ENCODE measurements at regions not wholly inside any gene's neighbourhood (a gene's known extent, or its start where the extent isn't known, plus 50 kb on each side); places are given as distances from the start of the nearest gene placed in this dataset.
A peak's percentile ranks its signal among the peaks of the same experiment; 100 is the strongest.

DNA sequence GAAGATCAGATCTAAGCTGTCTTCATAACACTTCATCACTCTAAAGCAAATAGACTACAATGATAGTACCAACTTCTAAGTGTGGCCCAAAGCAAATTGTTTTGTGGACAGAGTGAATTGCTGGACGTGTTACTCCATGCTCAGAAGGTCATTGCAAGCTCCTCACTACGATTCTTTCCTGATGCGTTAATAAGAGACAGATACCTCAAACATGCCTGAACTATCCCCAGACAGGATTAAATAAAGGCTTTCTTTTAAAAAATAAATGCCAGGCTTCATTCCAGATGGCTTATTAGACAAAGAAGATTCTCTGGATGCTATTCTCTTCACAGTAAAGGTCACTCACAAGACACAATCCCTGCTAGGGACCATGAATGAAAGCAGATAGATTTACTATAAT is 621.2 kb downstream of the DCDC2C start:
- in situ Hi-C loops (cut with MboI; ENCODE audit: low sequenced_read_pairs): no loop called here

GRCh38 chr2:4336864-4337263 is 633.5 kb downstream of the DCDC2C start:
- no peaks in the 10 kb centered on the region for H3K9me3 ChIP-seq
- no peak for DNase-seq (ENCODE audit: low spot score in 2 of 2)
- H3K36me3 ChIP-seq (replicated peaks): no peaks in the 10 kb centered on the region
- no peak overlapping the region for H3K4me3 ChIP-seq
- no peaks in the 10 kb centered on the region for H3K27me3 ChIP-seq (ENCODE audit: low read depth)
- H3K4me1 ChIP-seq: no peaks in the 10 kb centered on the region
- in situ Hi-C loops (cut with MboI; ENCODE audit: low sequenced_read_pairs): no loop called here

More for the DNA sequence above, 621.2 kb downstream of the DCDC2C start:
- Histone ChIP-seq H3K9me3 (no peaks in the 10 kb centered on the region), H3K4me3 (no peak overlapping the region), H3K27me3 (ENCODE audit: low read depth) (no peaks in the 10 kb centered on the region), H3K4me1 (no peaks in the 10 kb centered on the region), H3K36me3 (replicated peaks) (no peaks in the 10 kb centered on the region)
- no peak for DNase-seq (ENCODE audit: low spot score in 2 of 2)

- no peak for DNase-seq (ENCODE audit: low spot score in 2 of 2)
- Histone ChIP-seq H3K4me3 (no peak overlapping the region), H3K36me3 (replicated peaks) (no peaks in the 10 kb centered on the region), H3K27me3 (ENCODE audit: low read depth) (no peaks in the 10 kb centered on the region), H3K4me1 (no peaks in the 10 kb centered on the region), H3K9me3 (no peaks in the 10 kb centered on the region)
- in situ Hi-C loops (cut with MboI; ENCODE audit: low sequenced_read_pairs): no loop called here
These were observed 635.0 kb downstream of the DCDC2C start for GRCh38 chr2:4338345-4338744.

DNA sequence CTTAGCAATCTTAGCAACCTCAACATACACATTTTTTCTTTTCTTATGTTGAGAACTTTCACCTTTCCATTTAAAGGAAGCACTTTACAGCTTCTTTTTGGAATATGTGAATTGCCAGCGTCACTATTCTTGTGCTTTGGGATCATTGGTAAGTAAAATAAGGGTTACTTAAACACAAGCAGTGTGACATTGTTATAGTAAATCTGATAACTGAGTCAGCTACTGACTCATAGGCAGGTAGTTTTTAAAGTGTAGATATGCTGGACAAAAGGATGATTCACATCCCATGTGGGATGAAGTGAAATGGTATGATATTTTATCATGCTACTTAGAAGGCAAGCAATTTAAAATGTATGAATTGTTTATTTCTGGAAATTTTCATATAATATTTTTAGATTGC is 637.2 kb downstream of the DCDC2C start:
- no peak for DNase-seq (ENCODE audit: low spot score in 2 of 2)
- Histone ChIP-seq H3K9me3 (no peaks in the 10 kb centered on the region), H3K4me3 (no peak overlapping the region), H3K27me3 (ENCODE audit: low read depth) (no peaks in the 10 kb centered on the region), H3K36me3 (replicated peaks) (no peaks in the 10 kb centered on the region), H3K4me1 (no peaks in the 10 kb centered on the region)
- in situ Hi-C loops (cut with MboI; ENCODE audit: low sequenced_read_pairs): no loop called here

GRCh38 chr2:4346628-4347027 is 643.3 kb downstream of the DCDC2C start:
- no peak overlapping the region for H3K4me3 ChIP-seq
- H3K4me1 ChIP-seq: no peaks in the 10 kb centered on the region
- no peaks in the 10 kb centered on the region for H3K36me3 ChIP-seq (replicated peaks)
- no peak for DNase-seq (ENCODE audit: low spot score in 2 of 2)
- no peaks in the 10 kb centered on the region for H3K27me3 ChIP-seq (ENCODE audit: low read depth)
- H3K9me3 ChIP-seq: no peaks in the 10 kb centered on the region
- in situ Hi-C loops (cut with MboI; ENCODE audit: low sequenced_read_pairs): no loop called here

GRCh38 chr2:4353668-4354067 is 650.3 kb downstream of the DCDC2C start:
- Histone ChIP-seq H3K9me3 (no peaks in the 10 kb centered on the region), H3K27me3 (ENCODE audit: low read depth) (no peaks in the 10 kb centered on the region), H3K36me3 (replicated peaks) (no peaks in the 10 kb centered on the region), H3K4me3 (no peak overlapping the region), H3K4me1 (no peaks in the 10 kb centered on the region)
- no peak for DNase-seq (ENCODE audit: low spot score in 2 of 2)
- in situ Hi-C loops (cut with MboI; ENCODE audit: low sequenced_read_pairs): no loop called here

DNA sequence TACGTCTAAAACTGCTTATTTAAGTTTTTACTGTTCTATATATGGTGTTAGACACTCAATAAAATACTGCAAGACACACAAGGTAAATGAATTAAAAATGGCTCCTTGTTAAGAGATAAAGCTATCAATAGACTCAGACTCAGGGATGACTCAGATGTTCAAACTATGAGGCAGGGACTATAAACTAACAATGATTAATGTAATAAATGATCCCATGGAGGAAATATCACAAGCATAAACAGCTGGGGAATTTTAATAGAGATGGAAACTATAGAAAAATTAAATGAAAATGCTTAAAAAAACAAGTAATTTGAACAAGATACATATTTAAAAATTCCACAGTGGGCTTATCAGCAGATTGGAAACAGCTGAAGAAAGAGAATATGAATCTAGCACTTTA is 650.8 kb downstream of the DCDC2C start:
- H3K27me3 ChIP-seq (ENCODE audit: low read depth): no peaks in the 10 kb centered on the region
- DNase-seq (ENCODE audit: low spot score in 2 of 2): no peak
- H3K36me3 ChIP-seq (replicated peaks): no peaks in the 10 kb centered on the region
- H3K4me1 ChIP-seq: no peaks in the 10 kb centered on the region
- in situ Hi-C loops (cut with MboI; ENCODE audit: low sequenced_read_pairs): no loop called here
- H3K4me3 ChIP-seq: no peak overlapping the region
- H3K9me3 ChIP-seq: no peaks in the 10 kb centered on the region

GRCh38 chr2:4354678-4355077 is 651.3 kb downstream of the DCDC2C start:
- H3K4me1 ChIP-seq: no peaks in the 10 kb centered on the region
- no peaks in the 10 kb centered on the region for H3K9me3 ChIP-seq
- DNase-seq (ENCODE audit: low spot score in 2 of 2): peak in 1 of 2 experiments; percentile 11
- no peak overlapping the region for H3K4me3 ChIP-seq
- no peaks in the 10 kb centered on the region for H3K36me3 ChIP-seq (replicated peaks)
- in situ Hi-C loops (cut with MboI; ENCODE audit: low sequenced_read_pairs): no loop called here
- H3K27me3 ChIP-seq (ENCODE audit: low read depth): no peaks in the 10 kb centered on the region

- H3K4me1 ChIP-seq: no peaks in the 10 kb centered on the region
- H3K36me3 ChIP-seq (replicated peaks): no peaks in the 10 kb centered on the region
- in situ Hi-C loops (cut with MboI; ENCODE audit: low sequenced_read_pairs): no loop called here
- H3K4me3 ChIP-seq: no peak overlapping the region
- H3K27me3 ChIP-seq (ENCODE audit: low read depth): no peaks in the 10 kb centered on the region
- H3K9me3 ChIP-seq: no peaks in the 10 kb centered on the region
- DNase-seq (ENCODE audit: low spot score in 2 of 2): no peak
These were observed 652.7 kb downstream of the DCDC2C start for GRCh38 chr2:4356109-4356508.

- no peaks in the 10 kb centered on the region for H3K4me1 ChIP-seq
- H3K9me3 ChIP-seq: no peaks in the 10 kb centered on the region
- no peaks in the 10 kb centered on the region for H3K27me3 ChIP-seq (ENCODE audit: low read depth)
- no peak for DNase-seq (ENCODE audit: low spot score in 2 of 2)
- H3K36me3 ChIP-seq (replicated peaks): no peaks in the 10 kb centered on the region
- H3K4me3 ChIP-seq: no peak overlapping the region
- in situ Hi-C loops (cut with MboI; ENCODE audit: low sequenced_read_pairs): no loop called here
These were observed 653.2 kb downstream of the DCDC2C start for GRCh38 chr2:4356541-4356940.

- no peaks in the 10 kb centered on the region for H3K27me3 ChIP-seq (ENCODE audit: low read depth)
- in situ Hi-C loops (cut with MboI; ENCODE audit: low sequenced_read_pairs): no loop called here
- H3K4me3 ChIP-seq: no peak overlapping the region
These were observed 653.7 kb downstream of the DCDC2C start for GRCh38 chr2:4357121-4357520.

GRCh38 chr2:4358837-4359236 is 655.5 kb downstream of the DCDC2C start:
- no peaks in the 10 kb centered on the region for H3K27me3 ChIP-seq (ENCODE audit: low read depth)
- H3K4me3 ChIP-seq: no peak overlapping the region
- no peaks in the 10 kb centered on the region for H3K36me3 ChIP-seq (replicated peaks)
- H3K4me1 ChIP-seq: no peaks in the 10 kb centered on the region
- in situ Hi-C loops (cut with MboI; ENCODE audit: low sequenced_read_pairs): no loop called here
- DNase-seq (ENCODE audit: low spot score in 2 of 2): no peak
- H3K9me3 ChIP-seq: no peaks in the 10 kb centered on the region

More at GRCh38 chr2:4357121-4357520, 653.7 kb downstream of the DCDC2C start:
- H3K4me1 ChIP-seq: no peaks in the 10 kb centered on the region
- H3K36me3 ChIP-seq (replicated peaks): no peaks in the 10 kb centered on the region
- DNase-seq (ENCODE audit: low spot score in 2 of 2): no peak
- no peaks in the 10 kb centered on the region for H3K9me3 ChIP-seq

- H3K9me3 ChIP-seq: no peaks in the 10 kb centered on the region; the same call in 1 of the 2 replicates
- no peak overlapping the region for H3K4me3 ChIP-seq
- no peaks in the 10 kb centered on the region for H3K27me3 ChIP-seq (ENCODE audit: low read depth)
- DNase-seq (ENCODE audit: low spot score in 2 of 2): no peak
- no peaks in the 10 kb centered on the region for H3K4me1 ChIP-seq
- in situ Hi-C loops (cut with MboI; ENCODE audit: low sequenced_read_pairs): no loop called here
- H3K36me3 ChIP-seq (replicated peaks): no peaks in the 10 kb centered on the region
These were observed 665.5 kb downstream of the DCDC2C start for GRCh38 chr2:4368907-4369306.

DNA sequence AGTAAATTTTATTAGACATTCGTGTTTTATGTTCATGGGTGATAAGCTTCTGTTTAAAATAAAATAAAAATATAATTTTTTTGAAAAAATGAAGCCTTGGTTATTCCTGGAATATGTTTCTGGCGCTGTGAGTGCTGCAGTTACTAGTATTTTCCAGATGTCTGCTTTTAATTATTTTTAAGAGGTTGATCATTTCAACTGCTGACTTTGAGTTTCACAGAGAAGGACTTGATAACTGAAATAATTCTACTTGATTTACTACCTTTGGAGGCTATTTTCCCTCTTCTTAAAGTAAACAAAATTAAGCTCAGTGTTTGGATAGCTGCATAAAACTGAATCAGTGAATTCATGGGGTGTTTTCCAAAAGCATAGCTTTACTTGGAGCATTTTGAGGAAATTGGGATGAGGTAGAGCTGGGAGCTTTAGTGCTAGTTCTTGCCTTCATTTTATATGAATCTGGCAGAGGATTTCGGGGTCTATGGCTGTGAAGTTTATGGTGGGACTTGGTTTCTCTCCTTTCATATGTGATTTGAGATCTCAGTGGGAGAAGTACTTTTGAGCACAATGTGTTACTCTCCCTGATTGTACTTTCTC is 666.5 kb downstream of the DCDC2C start:
- no peaks in the 10 kb centered on the region for H3K4me1 ChIP-seq
- in situ Hi-C loops (cut with MboI; ENCODE audit: low sequenced_read_pairs): no loop called here
- H3K27me3 ChIP-seq (ENCODE audit: low read depth): no peaks in the 10 kb centered on the region
- H3K4me3 ChIP-seq: no peak overlapping the region
- H3K9me3 ChIP-seq: no peaks in the 10 kb centered on the region; the same call in 1 of the 2 replicates
- no peaks in the 10 kb centered on the region for H3K36me3 ChIP-seq (replicated peaks)
- no peak for DNase-seq (ENCODE audit: low spot score in 2 of 2)
